ENCODE measurements at regions not wholly inside any gene's neighbourhood (a gene's known extent, or its start where the extent isn't known, plus 50 kb on each side); places are given as distances from the start of the nearest gene placed in this dataset.
A peak's percentile ranks its signal among the peaks of the same experiment; 100 is the strongest.

DNA sequence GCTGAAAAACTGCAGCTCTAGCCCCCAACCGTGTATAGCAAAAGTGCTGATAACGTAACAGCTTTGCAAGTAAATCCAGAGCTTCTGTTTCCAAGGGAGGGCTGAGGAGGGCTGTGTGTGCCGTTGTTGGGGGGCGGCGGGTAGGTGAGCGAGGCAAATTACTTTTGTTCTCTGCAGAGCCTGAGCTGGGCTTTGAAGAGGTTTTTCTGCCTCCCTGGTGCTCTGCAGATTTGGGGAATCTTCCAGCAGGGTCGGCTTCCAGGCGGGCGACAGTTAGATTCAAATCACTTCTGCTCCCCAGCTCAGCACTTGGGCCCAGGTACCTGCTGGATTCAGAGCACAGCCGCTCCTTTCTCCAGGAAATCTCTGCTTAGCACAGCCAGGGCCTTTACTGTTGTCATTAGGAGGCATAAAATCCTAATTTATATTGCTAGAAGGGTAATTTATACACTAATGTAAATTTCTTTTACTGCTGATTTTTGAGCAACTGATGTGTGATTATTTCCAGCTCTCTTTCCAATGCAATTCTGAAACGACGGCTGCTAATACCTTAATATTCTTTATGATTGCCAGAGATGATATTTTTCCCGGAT, 442.4 kb downstream of the TYW1 start:
- no peak overlapping the region for H3K27ac ChIP-seq
- TF ChIP-seq, protein P1, sequence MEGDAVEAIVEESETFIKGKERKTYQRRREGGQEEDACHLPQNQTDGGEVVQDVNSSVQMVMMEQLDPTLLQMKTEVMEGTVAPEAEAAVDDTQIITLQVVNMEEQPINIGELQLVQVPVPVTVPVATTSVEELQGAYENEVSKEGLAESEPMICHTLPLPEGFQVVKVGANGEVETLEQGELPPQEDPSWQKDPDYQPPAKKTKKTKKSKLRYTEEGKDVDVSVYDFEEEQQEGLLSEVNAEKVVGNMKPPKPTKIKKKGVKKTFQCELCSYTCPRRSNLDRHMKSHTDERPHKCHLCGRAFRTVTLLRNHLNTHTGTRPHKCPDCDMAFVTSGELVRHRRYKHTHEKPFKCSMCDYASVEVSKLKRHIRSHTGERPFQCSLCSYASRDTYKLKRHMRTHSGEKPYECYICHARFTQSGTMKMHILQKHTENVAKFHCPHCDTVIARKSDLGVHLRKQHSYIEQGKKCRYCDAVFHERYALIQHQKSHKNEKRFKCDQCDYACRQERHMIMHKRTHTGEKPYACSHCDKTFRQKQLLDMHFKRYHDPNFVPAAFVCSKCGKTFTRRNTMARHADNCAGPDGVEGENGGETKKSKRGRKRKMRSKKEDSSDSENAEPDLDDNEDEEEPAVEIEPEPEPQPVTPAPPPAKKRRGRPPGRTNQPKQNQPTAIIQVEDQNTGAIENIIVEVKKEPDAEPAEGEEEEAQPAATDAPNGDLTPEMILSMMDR (conservative IDR thresholded peaks at IDR 0.05): no peak

DNA sequence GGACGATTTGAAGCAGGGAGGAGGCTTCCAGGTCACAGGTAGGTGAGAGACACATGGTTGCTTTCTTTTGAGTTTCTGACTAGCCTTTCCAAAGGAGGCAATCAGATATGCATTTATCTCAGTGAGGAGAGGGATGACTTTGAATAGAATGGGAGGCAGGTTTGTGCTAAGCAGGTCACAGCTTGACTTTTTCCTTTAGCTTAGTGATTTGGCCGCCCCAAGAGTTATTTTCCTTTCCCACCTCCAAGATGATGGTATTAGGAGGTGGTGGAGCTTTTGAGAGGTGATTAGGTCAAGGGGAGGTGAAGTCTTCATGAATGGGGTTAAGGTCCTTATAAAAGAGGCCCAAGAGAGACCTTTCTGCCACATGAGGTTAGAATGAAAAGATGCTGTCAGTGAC, 443.7 kb downstream of the TYW1 start:
- H3K27ac ChIP-seq: no peak overlapping the region
- TF ChIP-seq, protein P1 (conservative IDR thresholded peaks at IDR 0.05): no peak

DNA sequence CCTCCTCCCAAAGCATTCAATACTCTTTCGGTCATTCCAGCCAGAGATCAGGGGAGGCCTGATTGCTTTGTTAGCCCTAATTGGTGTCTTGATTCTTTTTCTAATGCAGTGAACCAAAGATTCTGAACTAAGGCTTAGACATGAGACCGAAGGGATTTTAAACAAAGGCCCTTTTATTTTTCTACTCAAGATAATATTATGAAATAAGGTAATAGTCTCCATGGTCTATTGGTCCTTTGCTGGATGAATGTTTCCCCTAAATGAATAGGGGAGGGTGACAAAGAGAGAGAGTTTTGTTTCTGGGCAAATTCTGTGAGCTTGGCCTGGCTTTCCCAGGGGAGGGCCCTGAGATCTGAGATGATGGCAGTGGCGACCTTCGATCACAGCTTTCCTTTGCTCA, 449.1 kb downstream of the TYW1 start:
- TF ChIP-seq, protein P1 (conservative IDR thresholded peaks at IDR 0.05): no peak
- no peak overlapping the region for H3K27ac ChIP-seq

DNA sequence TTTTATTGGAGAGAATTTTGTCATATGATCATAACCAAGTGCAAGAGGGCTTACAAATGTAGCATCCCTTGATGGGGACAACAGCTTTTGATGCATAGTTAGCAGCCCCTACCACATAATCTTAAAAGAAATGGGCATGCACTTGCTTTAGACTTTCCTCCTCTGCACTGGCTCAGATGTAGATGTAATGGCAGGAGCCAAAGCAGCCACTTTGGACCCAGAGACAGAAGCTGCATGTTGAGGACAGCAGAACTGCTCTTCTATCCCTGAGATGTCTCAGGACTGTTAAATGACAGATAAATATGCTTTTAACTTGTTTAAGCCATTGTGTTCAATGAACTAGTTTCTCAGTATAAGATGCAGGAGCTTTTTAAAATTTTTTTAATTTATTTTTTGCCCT, 450.7 kb downstream of the TYW1 start:
- TF ChIP-seq, protein P1 (conservative IDR thresholded peaks at IDR 0.05): no peak
- no peak overlapping the region; the same call in 1 of the 2 replicates for H3K27ac ChIP-seq

DNA sequence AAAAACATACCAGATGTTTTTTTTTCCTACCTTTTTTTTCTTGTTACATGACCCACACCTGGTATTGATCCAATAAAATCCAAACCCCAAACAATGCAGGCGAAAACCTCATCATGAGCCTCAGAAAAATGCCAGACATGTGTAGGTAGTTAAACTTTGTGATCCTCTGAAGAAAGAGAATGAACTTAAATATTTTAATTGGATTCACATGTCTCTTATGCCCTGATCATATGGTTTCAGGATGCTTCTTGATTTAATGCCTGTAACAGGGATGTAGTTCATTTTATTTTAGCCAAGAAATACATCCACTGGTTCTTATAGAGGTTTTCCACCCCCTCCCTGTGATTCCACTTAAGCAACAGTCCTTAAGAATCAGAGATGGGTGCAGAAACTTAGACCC, 451.6 kb downstream of the TYW1 start:
- peak overlapping the region; percentile 43 for H3K27ac ChIP-seq
- TF ChIP-seq, protein P1 (conservative IDR thresholded peaks at IDR 0.05): no peak

DNA sequence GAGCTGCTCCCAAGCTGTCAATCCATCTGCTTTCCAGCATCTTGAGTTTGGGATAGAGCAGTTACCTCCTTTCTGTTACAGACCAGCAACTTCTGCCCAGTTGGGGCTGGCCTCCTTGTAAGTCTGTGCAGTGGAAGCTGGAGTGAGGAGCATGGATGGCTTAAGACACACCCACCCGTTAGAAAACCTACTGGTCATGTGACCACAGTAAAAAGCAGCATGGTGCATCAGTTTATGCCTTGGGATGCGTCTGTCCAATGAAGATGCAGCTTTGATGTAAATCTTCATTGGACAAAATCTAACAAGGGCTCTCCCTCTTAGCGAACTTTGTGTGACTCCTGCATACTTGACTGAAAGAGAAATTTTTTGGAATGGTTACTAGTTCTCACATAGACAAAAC, 453.5 kb downstream of the TYW1 start:
- TF ChIP-seq, protein P1 (conservative IDR thresholded peaks at IDR 0.05): no peak
- H3K27ac ChIP-seq: no peak overlapping the region

DNA sequence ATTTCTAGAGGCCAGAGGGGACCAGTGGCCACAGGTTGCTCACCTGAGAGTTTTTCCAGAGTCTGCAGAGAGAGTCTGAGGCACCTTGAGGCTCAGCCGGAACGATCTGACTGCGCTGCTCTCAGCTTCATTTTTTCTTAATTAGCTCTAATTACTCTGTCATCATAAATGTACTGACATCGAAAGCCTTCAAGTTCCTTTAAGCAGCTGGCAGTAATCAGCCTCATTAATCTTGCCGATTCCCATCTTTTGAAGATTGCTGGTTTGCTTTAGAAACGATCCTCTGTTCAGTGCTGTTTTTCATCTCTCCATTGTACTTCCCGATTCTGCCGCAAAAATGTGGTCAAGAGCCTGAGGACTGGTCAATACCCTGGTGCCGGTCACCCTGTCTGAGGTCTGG, 454.7 kb downstream of the TYW1 start:
- H3K27ac ChIP-seq: no peak overlapping the region
- TF ChIP-seq, protein P1 (conservative IDR thresholded peaks at IDR 0.05): no peak

Measured in VCaP (cell line).